Breast epithelium (tissue), 3 donors: ENCODE measurements at regions not wholly inside any gene's neighbourhood (a gene's known extent, or its start where the extent isn't known, plus 50 kb on each side); places are given as distances from the start of the nearest gene placed in this dataset.

Experiments
- POLR2AphosphoS5 ChIP-seq, 3 donors: sonication (generic); formaldehyde crosslinking; IDR thresholded peaks; one replicate each; pipeline ENCODE4 v1.6.1; 2017; ENCODE audit warnings: antibody characterized with exemption in 3 of 3
- TF ChIP-seq, protein P1 (sequence below), 3 donors: fragments of 450-650 bp; IDR thresholded peaks; one replicate each; pipeline ENCODE4 v1.5.1; 2016 to 2017; ENCODE audit warnings: antibody characterized with exemption in 3 of 3, mild to moderate bottlenecking in 3 of 3, moderate library complexity in 3 of 3

DNA sequence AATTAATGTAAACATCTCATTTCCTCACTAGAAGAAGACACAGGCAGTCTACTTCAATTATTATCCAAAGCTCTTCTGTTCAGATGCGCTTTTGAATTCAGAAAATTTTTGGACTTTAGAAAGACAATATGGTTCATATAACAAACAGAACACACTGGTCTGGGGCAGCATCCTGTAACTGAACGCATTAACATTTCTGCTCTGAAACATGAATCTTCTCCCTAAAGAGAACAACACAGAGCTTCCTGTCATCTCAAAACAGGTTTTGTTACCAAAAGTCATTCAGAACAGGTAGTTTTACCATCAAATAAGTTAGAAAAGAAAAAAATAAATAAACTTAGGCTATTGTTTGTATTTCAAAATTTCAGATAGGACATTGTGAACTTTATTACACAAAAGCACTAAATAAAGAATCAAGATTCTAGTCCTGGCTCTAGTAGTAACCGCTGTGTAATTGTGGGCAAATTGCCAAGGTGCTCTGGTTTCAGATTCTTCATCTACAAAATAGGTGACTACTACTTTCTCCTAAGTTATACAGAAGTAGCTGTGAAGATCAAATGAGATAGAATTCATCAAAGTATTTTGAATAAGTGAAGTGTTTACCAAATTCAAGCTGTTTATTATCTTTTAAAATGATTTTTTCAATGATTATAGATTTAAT lies 252.3 kb upstream of the RASGEF1B start:
- TF ChIP-seq, protein P1, sequence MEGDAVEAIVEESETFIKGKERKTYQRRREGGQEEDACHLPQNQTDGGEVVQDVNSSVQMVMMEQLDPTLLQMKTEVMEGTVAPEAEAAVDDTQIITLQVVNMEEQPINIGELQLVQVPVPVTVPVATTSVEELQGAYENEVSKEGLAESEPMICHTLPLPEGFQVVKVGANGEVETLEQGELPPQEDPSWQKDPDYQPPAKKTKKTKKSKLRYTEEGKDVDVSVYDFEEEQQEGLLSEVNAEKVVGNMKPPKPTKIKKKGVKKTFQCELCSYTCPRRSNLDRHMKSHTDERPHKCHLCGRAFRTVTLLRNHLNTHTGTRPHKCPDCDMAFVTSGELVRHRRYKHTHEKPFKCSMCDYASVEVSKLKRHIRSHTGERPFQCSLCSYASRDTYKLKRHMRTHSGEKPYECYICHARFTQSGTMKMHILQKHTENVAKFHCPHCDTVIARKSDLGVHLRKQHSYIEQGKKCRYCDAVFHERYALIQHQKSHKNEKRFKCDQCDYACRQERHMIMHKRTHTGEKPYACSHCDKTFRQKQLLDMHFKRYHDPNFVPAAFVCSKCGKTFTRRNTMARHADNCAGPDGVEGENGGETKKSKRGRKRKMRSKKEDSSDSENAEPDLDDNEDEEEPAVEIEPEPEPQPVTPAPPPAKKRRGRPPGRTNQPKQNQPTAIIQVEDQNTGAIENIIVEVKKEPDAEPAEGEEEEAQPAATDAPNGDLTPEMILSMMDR (IDR thresholded peaks at IDR 0.05): no peak
- TF ChIP-seq POLR2AphosphoS5 (IDR thresholded peaks at IDR 0.05): no peak
